Esophagus muscularis mucosa (tissue), 4 donors: ENCODE measurements at regions not wholly inside any gene's neighbourhood (a gene's known extent, or its start where the extent isn't known, plus 50 kb on each side); places are given as distances from the start of the nearest gene placed in this dataset.
A peak's percentile ranks its signal among the peaks of the same experiment; 100 is the strongest.
"Not testable (repeated sequence)": the region's sequence is repeated elsewhere in the genome, so short reads cannot be mapped to it uniquely, and the experiment has no call there.

Experiments
- DNase-seq: peaks from one replicate; pipeline ENCODE4 v3.0.0-alpha.2; 2017; ENCODE audit errors: extremely low spot score
- H3K27ac ChIP-seq, 4 donors: fragments of 200-600 bp; sonication (generic); replicated peaks in 1 of 4; 1 replicate in 3 of 4; 2 replicates in 1 of 4; pipeline ENCODE4 v1.5.1; 2016 to 2019; ENCODE audit warnings: mild to moderate bottlenecking in 1 of 4
- H3K27me3 ChIP-seq, 4 donors: fragments of 200-600 bp; sonication (generic); one replicate each; pipeline versions ENCODE4 v1.5.1 to v1.6.0; 2016 to 2019
- H3K36me3 ChIP-seq, 4 donors: fragments of 200-600 bp; sonication (generic); one replicate each; pipeline ENCODE4 v1.5.1; 2016 to 2019
- H3K4me1 ChIP-seq, 4 donors: fragments of 200-600 bp; sonication (generic); one replicate each; pipeline ENCODE4 v1.5.1; 2016 to 2019
- H3K4me3 ChIP-seq, 4 donors: fragments of 200-600 bp; sonication (generic); 1 replicate in 2 of 4; 2 replicates in 2 of 4; pipeline ENCODE4 v1.5.1; 2016 to 2019; ENCODE audit warnings: mild to moderate bottlenecking in 4 of 4, moderate library complexity in 1 of 4
- H3K9me3 ChIP-seq, 4 donors: fragments of 200-600 bp; sonication (generic); 1 replicate in 3 of 4; 2 replicates in 1 of 4; pipeline ENCODE4 v1.5.1; 2016 to 2019
- EP300 ChIP-seq: sonication (generic); formaldehyde crosslinking; IDR thresholded peaks from one replicate; pipeline ENCODE4 v1.6.1; 2017; ENCODE audit warnings: antibody characterized with exemption
- POLR2A ChIP-seq: fragments of 450-650 bp; IDR thresholded peaks from one replicate; pipeline ENCODE4 v1.6.1; 2017; ENCODE audit warnings: antibody characterized with exemption, moderate library complexity, mild to moderate bottlenecking, low read depth
- POLR2AphosphoS5 ChIP-seq, 2 donors: sonication (generic); formaldehyde crosslinking; IDR thresholded peaks; one replicate each; pipeline ENCODE4 v1.6.1; 2017; ENCODE audit warnings: antibody characterized with exemption in 2 of 2
- WGBS: methylation state at CpG from one replicate; pipeline ENCODE4 v1.1.5; 2018; 5-methylcytosine and 5-hydroxymethylcytosine counted together
- intact Hi-C: fragments of 100-400 bp; cut with DNase I; formaldehyde crosslinking; loops from one replicate; pipeline ENCODE4 v1.15.1; 2023
- TF ChIP-seq, protein P1 (sequence below), 3 experiments: fragments of 200-600 bp in 2 of 3; fragments of 450-650 bp in 1 of 3; sonication (generic) in 2 of 3; IDR thresholded peaks; one replicate each; pipeline ENCODE4 v1.5.1; 2017 to 2019; ENCODE audit warnings: antibody characterized with exemption in 3 of 3, mild to moderate bottlenecking in 2 of 3, moderate library complexity in 1 of 3

DNA sequence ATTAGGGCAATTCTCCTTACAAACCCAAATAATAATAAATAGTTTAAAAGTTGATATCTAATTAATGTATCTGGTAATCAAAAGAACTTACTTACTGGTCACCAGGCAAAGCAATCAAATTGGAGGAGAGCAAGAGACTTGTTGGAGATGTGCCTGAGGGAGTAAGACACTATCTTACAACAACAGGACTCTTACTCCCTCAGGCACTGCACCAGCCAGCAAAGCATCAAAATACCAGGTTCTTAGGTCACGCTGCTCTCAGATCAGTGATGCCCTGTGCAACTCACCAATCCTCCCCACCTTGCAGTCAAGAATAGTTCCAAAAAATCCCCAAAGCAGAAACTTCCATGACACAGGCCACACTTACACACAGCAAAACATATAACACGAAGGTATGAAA is 117.0 kb downstream of the PRR15 start:
- H3K36me3 ChIP-seq, DNase-seq, intact Hi-C loops, H3K27ac ChIP-seq, H3K9me3 ChIP-seq, H3K27me3 ChIP-seq, H3K4me3 ChIP-seq: not testable (repeated sequence)
- peaks cover 4 to 14% (median 8%) of the 10 kb centered on the region in 4 donors for H3K4me1 ChIP-seq
- 89% methylated on average over 2 of the region's 2 CpGs for WGBS

DNA sequence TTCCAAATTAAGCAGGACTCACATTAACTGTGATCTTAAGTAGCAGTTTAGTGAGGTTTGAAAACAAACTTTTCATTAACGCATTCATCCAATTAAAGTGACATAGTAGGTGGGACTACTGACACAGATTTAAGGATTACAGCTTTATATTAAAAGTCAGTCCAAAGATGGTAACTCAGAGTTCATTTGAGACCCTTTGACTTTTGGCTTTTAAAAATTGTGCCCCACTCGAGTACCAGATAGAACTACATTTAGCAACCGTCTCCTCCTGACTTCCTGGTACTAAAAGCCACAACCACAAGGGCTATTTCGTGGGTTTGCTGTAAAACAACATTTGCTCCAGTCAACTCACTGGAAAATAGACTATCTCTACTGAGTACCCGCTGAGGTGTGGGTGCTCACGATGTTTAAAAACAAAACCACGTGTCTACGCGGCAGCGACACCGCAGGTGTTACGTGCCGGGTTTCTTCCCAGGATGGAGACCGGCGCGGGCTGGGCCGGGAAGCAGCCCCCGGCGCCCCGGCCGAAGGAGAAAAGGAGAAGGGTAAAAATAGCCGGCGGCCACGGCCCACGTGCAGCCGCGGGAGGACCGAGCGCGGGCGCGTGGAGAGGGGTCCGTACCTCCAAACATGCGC is 120.6 kb downstream of the PRR15 start:
- intact Hi-C loops, DNase-seq: not testable (repeated sequence)

DNA sequence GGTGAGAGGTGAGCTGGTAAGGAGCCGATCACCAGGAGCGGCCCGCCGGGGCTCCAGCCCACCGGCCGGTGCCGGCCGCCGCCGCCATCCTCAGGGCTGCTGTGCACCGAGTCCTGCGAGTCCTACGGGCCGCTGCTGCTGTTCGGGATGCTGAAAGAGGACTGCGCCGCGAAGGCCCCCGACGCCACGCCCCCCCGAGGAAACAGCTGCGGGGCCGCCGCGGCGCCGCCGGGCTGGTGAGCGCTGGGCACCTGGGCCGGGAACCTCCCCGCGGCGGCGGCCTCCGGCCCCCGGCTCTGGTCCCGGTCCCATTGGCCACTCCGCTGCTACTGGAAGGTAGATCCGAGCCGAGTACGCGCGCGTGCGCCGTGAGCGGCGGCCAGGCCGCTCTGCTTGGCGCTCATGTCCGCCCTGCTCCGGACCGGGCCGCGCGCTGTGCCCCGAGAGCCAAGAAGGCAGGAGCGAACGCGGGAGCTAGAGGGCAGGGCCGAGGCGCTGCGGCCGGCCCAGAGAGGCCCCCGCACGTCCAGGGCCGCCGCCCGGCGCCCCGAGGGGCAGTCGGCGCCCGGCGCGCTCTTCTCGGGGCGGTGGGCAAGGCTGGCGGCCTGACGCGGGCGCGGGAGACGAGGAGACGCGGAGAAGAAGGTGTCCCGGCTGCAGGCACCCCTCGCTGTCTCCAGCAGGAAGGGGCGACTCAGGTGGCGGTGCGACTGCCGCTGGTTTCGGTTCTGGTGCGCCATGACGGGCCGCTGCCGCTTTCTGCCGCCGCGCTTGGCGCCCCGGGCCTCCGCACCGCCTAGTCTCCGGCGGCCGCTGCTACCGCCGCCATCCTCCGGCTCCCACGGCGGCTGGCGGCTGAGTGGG is 121.3 kb upstream of the WIPF3 start:
- no CpG with 5 or more reads among the region's 114 CpGs for WGBS
- Histone ChIP-seq H3K27ac (peak overlapping the region; percentile 93 to 97 (median 96)), H3K36me3 (no peaks in the 10 kb centered on the region), H3K9me3 (no peaks in the 10 kb centered on the region), H3K4me1 (peaks cover 4 to 21% (median 15%) of the 10 kb centered on the region in 4 donors), H3K27me3 (no peaks in the 10 kb centered on the region), H3K4me3 (peak overlapping the region; percentile 71 to 89 (median 80))
- intact Hi-C loops, result no loop called here
- TF ChIP-seq POLR2A, result no peak
- no peak for TF ChIP-seq EP300
- TF ChIP-seq POLR2AphosphoS5 (IDR thresholded peaks at IDR 0.05), result peak in 1 of 2 donors; percentile 71
- TF ChIP-seq, protein P1, sequence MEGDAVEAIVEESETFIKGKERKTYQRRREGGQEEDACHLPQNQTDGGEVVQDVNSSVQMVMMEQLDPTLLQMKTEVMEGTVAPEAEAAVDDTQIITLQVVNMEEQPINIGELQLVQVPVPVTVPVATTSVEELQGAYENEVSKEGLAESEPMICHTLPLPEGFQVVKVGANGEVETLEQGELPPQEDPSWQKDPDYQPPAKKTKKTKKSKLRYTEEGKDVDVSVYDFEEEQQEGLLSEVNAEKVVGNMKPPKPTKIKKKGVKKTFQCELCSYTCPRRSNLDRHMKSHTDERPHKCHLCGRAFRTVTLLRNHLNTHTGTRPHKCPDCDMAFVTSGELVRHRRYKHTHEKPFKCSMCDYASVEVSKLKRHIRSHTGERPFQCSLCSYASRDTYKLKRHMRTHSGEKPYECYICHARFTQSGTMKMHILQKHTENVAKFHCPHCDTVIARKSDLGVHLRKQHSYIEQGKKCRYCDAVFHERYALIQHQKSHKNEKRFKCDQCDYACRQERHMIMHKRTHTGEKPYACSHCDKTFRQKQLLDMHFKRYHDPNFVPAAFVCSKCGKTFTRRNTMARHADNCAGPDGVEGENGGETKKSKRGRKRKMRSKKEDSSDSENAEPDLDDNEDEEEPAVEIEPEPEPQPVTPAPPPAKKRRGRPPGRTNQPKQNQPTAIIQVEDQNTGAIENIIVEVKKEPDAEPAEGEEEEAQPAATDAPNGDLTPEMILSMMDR (IDR thresholded peaks at IDR 0.05), result no peak
- peak; percentile 92 for DNase-seq

More for the DNA sequence above, 120.6 kb downstream of the PRR15 start:
- 1% methylated on average over 21 of the region's 34 CpGs for WGBS
- not testable (repeated sequence) for H3K36me3 ChIP-seq, H3K27me3 ChIP-seq, H3K9me3 ChIP-seq
- Histone ChIP-seq H3K27ac (peak overlapping the region; percentile 93 to 97 (median 96)), H3K4me1 (peaks cover 4 to 21% (median 15%) of the 10 kb centered on the region in 4 donors), H3K4me3 (peak overlapping the region; percentile 71 to 89 (median 80))

DNA sequence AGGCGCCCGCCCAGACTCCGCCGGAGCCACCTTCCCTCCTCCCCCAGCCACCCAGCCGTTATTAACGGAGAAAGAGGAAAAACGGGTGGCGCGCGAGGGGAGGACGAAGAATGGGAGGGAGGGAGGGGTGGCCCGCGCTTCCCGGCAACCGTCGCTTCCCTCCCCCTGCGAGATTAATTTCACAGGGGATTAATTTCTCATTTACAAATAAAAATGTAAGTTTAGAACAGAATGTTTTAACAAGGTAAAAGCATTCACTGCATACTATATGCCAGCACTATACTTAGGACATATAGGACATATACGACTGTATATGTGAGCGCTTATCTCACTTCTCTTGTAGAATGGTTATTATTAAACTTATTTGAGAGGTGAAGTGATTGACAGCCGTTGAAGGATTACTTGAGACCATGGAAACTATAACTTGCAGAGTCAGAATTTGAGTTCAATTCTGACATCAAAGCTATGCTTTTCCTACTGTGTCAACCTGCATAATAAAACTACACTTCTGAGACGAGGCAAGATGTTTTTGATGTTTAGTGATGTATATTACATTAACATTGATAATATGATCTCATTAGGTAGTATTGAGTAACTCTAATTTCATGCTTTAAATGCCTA is 120.5 kb upstream of the WIPF3 start:
- H3K4me3 ChIP-seq, result peak overlapping the region; percentile 71 to 89 (median 80)
- peaks cover 4 to 21% (median 15%) of the 10 kb centered on the region in 4 donors for H3K4me1 ChIP-seq
- intact Hi-C loops, H3K36me3 ChIP-seq, H3K27me3 ChIP-seq, DNase-seq, H3K9me3 ChIP-seq: not testable (repeated sequence)
- H3K27ac ChIP-seq, result peak overlapping the region; percentile 93 to 97 (median 96)
- WGBS, result 3% methylated on average over 19 of the region's 21 CpGs

DNA sequence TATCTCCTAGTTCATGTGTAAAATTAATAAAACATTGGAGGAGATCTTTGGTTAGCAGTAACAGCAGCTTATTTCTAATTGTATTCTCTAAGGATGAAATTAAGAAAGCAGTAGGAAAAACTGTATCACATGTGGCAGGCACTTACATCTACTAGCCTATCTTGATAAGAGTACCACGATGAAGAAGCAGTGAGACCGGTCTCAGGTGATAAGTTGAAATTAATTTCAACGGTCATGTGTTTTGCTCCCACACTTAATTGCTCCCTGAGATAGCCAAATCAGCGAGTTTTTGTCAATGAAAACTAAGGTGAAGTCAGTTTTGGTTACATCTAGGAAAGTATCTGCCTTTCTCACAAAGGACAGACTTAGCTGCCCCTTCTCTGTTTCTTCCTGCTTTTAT is 115.8 kb upstream of the WIPF3 start:
- intact Hi-C loops, result not testable (repeated sequence)
- 86% methylated on average over 4 of the region's 4 CpGs for WGBS

GRCh38 chr7:29696402-29696801 is 109.9 kb upstream of the WIPF3 start:
- intact Hi-C loops, H3K4me1 ChIP-seq, DNase-seq, H3K36me3 ChIP-seq, H3K27ac ChIP-seq, H3K27me3 ChIP-seq, H3K4me3 ChIP-seq, H3K9me3 ChIP-seq: not testable (repeated sequence)
- 94% methylated on average over 5 of the region's 5 CpGs for WGBS

More for the DNA sequence above, 115.8 kb upstream of the WIPF3 start:
- H3K9me3 ChIP-seq, H3K27me3 ChIP-seq, DNase-seq, H3K27ac ChIP-seq, H3K4me1 ChIP-seq, H3K4me3 ChIP-seq, H3K36me3 ChIP-seq: not testable (repeated sequence)

DNA sequence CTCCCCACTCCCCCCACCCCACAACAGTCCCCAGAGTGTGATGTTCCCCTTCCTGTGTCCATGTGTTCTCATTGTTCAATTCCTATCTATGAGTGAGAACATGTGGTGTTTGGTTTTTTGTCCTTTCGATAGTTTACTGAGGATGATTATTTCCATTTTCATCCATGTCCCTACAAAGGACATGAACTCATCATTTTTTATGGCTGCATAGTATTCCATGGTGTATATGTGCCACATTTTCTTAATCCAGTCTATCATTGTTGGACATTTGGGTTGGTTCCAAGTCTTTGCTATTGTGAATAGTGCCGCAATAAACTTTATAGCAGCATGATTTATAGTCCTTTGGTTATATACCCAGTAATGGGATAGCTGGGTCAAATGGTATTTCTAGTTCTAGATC is 106.6 kb upstream of the WIPF3 start:
- 75% methylated on average over 2 of the region's 2 CpGs for WGBS
- H3K9me3 ChIP-seq, H3K4me3 ChIP-seq, intact Hi-C loops, H3K27me3 ChIP-seq, H3K36me3 ChIP-seq, H3K27ac ChIP-seq, DNase-seq, H3K4me1 ChIP-seq: not testable (repeated sequence)

DNA sequence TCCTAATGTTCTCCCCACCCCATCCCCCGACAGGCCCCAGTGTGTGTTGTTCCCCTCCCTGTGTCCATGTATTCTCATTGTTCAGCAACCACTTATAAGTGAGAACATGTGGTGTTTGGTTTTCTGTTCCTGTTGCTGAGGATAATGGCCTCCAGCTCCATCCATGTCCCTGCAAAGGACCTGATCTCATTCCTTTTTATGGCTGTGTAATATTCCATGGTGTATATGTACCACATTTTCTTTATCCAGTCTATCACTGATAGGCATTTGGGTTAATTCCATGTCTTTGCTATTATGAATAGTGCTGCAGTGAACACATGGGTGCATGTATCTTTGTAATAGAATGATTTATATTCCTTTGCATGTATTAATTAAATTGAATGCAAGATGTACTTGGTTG is 104.8 kb upstream of the WIPF3 start:
- 96% methylated on average over 1 of the region's 1 CpG for WGBS

DNA sequence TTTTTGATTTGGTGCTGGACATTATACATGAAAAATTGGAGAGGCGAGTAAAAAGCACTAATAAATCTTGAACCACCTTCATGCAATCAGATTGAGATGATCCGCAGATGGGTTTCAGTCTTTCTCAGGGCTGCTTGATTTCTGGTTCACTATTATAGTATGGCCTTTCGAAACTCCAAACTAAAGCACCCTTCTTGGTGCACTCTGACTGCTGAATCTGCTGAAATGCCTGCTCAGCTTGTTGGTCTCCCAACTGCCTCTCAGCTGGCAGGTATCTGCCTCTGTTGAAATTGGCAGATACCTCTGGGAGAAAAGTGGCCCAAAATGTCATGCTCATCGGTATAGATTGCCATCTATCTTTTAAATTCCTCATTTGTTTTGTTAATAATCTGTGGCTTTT is 102.5 kb upstream of the WIPF3 start:
- H3K9me3 ChIP-seq, H3K27ac ChIP-seq, H3K36me3 ChIP-seq, intact Hi-C loops, H3K4me3 ChIP-seq, H3K4me1 ChIP-seq, H3K27me3 ChIP-seq, DNase-seq: not testable (repeated sequence)
- WGBS, result 97% methylated on average over 4 of the region's 4 CpGs

More for the DNA sequence above, 104.8 kb upstream of the WIPF3 start:
- H3K27ac ChIP-seq, H3K36me3 ChIP-seq, H3K9me3 ChIP-seq, H3K27me3 ChIP-seq, intact Hi-C loops, DNase-seq, H3K4me3 ChIP-seq, H3K4me1 ChIP-seq: not testable (repeated sequence)

- H3K27me3 ChIP-seq, H3K27ac ChIP-seq, H3K4me3 ChIP-seq, H3K4me1 ChIP-seq, H3K9me3 ChIP-seq, intact Hi-C loops, H3K36me3 ChIP-seq, DNase-seq: not testable (repeated sequence)
Measured at GRCh38 chr7:29709002-29709401, 97.3 kb upstream of the WIPF3 start.

GRCh38 chr7:29723127-29723526 is 83.2 kb upstream of the WIPF3 start:
- H3K4me3 ChIP-seq, H3K27me3 ChIP-seq, H3K9me3 ChIP-seq, intact Hi-C loops, H3K27ac ChIP-seq, DNase-seq, H3K36me3 ChIP-seq, H3K4me1 ChIP-seq: not testable (repeated sequence)
- WGBS, result 47% methylated on average over 8 of the region's 8 CpGs
